Sigmoid colon (tissue), 6 donors: ENCODE measurements at regions not wholly inside any gene's neighbourhood (a gene's known extent, or its start where the extent isn't known, plus 50 kb on each side); places are given as distances from the start of the nearest gene placed in this dataset.

ENCODE experiments used
- DNase-seq: peaks from one replicate; pipeline ENCODE4 v3.0.0-alpha.2; 2019
- H3K27ac ChIP-seq, 4 donors: fragments of 200-600 bp; sonication (generic); one replicate each; pipeline ENCODE4 v1.5.1; 2016 to 2019; ENCODE audit warnings: mild to moderate bottlenecking in 1 of 4
- H3K27me3 ChIP-seq, 3 donors: fragments of 200-600 bp; sonication (generic); one replicate each; pipeline ENCODE4 v1.5.1; 2019; ENCODE audit warnings: mild to moderate bottlenecking in 1 of 3
- H3K36me3 ChIP-seq, 4 donors: fragments of 200-600 bp; sonication (generic); one replicate each; pipeline ENCODE4 v1.5.1; 2016 to 2019
- H3K4me1 ChIP-seq, 4 donors: fragments of 200-600 bp; sonication (generic); one replicate each; pipeline ENCODE4 v1.5.1; 2017 to 2019
- H3K4me3 ChIP-seq, 4 donors: fragments of 200-600 bp; sonication (generic); one replicate each; pipeline ENCODE4 v1.5.1; 2017 to 2019; ENCODE audit warnings: mild to moderate bottlenecking in 2 of 4, moderate library complexity in 1 of 4
- H3K9me3 ChIP-seq, 4 donors: fragments of 200-600 bp in 3 of 4; sonication (generic) in 3 of 4; one replicate each; pipeline versions ENCODE4 v1.5.1 to v1.6.1; 2013 to 2019
- EP300 ChIP-seq, 4 donors: sonication (generic); formaldehyde crosslinking; IDR thresholded peaks; one replicate each; pipeline ENCODE4 v1.6.1; 2017; ENCODE audit warnings: antibody characterized with exemption in 4 of 4
- POLR2A ChIP-seq, 2 donors: fragments of 450-650 bp; IDR thresholded peaks; one replicate each; pipeline ENCODE4 v1.6.1; 2016; ENCODE audit warnings: antibody characterized with exemption in 2 of 2, mild to moderate bottlenecking in 2 of 2, moderate library complexity in 2 of 2
- POLR2AphosphoS5 ChIP-seq, 4 donors: sonication (generic); formaldehyde crosslinking; IDR thresholded peaks; one replicate each; pipeline ENCODE4 v1.6.1; 2017; ENCODE audit warnings: antibody characterized with exemption in 4 of 4
- WGBS, 2 donors: extraction: QIAGEN DNeasy Blood & Tissue Kit; methylation state at CpG; one replicate each; pipeline ENCODE4 v1.1.7; 2013; 5-methylcytosine and 5-hydroxymethylcytosine counted together
- intact Hi-C: fragments of 100-400 bp; cut with DNase I; formaldehyde crosslinking; loops from one replicate; pipeline ENCODE4 v1.15.1; 2023
- TF ChIP-seq, protein P1 (sequence below), 4 experiments: fragments of 450-650 bp in 3 of 4; fragments of 200-600 bp in 1 of 4; IDR thresholded peaks; one replicate each; pipeline ENCODE4 v1.5.1; 2016 to 2019; ENCODE audit warnings: antibody characterized with exemption in 4 of 4, mild to moderate bottlenecking in 3 of 4, moderate library complexity in 2 of 4
- donor health status: healthy with polysubstance abuse.
- donor health status: healthy.

DNA sequence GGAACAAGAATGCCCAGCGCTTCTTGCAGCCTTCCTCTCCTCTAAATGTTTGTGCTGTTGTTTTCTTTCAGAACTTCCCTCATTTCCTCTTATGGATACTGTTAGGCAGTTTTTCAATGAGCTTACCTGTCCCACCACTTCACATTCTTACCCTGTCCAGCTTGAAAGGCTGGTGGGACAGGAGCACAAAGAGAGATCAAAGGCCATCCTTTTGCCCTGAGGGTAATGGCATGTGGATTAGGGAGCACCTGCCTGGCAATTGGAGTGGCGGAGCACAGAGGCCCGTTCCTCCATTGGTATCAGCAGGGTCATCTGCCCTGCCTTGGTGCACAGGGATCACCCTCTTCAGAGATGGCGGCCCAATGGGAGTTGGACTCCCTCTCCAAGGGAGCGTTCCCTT lies 170.1 kb upstream of the UBE3A start:
- DNase-seq = no peak
- Histone ChIP-seq H3K36me3 (no peaks in the 10 kb centered on the region), H3K4me3 (no peak overlapping the region), H3K27ac (no peak overlapping the region), H3K9me3 (peaks cover 0 to 4% (median 0%) of the 10 kb centered on the region in 4 donors), H3K4me1 (peaks cover 0 to 6% (median 2%) of the 10 kb centered on the region in 4 donors), H3K27me3 (no peaks in the 10 kb centered on the region)
- TF ChIP-seq EP300 (IDR thresholded peaks at IDR 0.05) = no peak
- WGBS, 2 donors = 91 to 94% methylated on average over 5 of the region's 5 CpGs
- intact Hi-C loops = no loop called here

- H3K4me1 ChIP-seq = peaks cover 0 to 6% (median 2%) of the 10 kb centered on the region in 4 donors
- peaks cover 0 to 4% (median 0%) of the 10 kb centered on the region in 4 donors for H3K9me3 ChIP-seq
- no peak for DNase-seq
- 83 to 85% methylated on average over 1 of the region's 1 CpG for WGBS, 2 donors
- TF ChIP-seq POLR2A (IDR thresholded peaks at IDR 0.05) (no peak), POLR2AphosphoS5 (IDR thresholded peaks at IDR 0.05) (no peak), EP300 (IDR thresholded peaks at IDR 0.05) (no peak)
- TF ChIP-seq, protein P1, sequence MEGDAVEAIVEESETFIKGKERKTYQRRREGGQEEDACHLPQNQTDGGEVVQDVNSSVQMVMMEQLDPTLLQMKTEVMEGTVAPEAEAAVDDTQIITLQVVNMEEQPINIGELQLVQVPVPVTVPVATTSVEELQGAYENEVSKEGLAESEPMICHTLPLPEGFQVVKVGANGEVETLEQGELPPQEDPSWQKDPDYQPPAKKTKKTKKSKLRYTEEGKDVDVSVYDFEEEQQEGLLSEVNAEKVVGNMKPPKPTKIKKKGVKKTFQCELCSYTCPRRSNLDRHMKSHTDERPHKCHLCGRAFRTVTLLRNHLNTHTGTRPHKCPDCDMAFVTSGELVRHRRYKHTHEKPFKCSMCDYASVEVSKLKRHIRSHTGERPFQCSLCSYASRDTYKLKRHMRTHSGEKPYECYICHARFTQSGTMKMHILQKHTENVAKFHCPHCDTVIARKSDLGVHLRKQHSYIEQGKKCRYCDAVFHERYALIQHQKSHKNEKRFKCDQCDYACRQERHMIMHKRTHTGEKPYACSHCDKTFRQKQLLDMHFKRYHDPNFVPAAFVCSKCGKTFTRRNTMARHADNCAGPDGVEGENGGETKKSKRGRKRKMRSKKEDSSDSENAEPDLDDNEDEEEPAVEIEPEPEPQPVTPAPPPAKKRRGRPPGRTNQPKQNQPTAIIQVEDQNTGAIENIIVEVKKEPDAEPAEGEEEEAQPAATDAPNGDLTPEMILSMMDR (IDR thresholded peaks at IDR 0.05) = no peak
- intact Hi-C loops = no loop called here
- no peaks in the 10 kb centered on the region for H3K27me3 ChIP-seq
- no peak overlapping the region for H3K27ac ChIP-seq
- no peaks in the 10 kb centered on the region for H3K36me3 ChIP-seq
- no peak overlapping the region for H3K4me3 ChIP-seq
These were observed 166.3 kb upstream of the UBE3A start for GRCh38 chr15:25605151-25605550.

DNA sequence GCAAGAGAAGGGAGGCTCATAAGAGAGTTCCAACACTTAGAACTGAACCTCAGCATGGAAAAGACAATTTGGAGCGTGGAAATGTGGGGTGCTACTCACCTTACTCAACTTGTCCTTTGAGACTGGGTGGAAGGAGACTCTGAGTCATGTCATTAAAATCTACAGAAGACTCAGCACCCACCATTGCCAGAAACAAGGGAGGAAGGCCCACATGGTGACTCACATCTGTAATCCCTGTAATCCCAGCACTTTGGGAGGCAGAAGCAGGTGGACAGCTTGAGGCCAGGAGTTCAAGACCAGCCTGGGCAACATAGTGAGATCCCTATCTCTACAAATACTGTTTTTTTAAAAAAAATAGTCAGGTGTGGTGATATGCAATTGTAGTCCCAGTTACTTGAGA lies 161.9 kb upstream of the UBE3A start:
- Histone ChIP-seq H3K4me1 (no peaks in the 10 kb centered on the region), H3K36me3 (no peaks in the 10 kb centered on the region), H3K27me3 (no peaks in the 10 kb centered on the region), H3K4me3 (no peak overlapping the region), H3K27ac (no peak overlapping the region), H3K9me3 (no peaks in the 10 kb centered on the region)
- no peak for DNase-seq
- 19 to 76% methylated on average over 1 of the region's 1 CpG for WGBS, 2 donors
- intact Hi-C loops = no loop called here
- no peak for TF ChIP-seq POLR2A (IDR thresholded peaks at IDR 0.05)

GRCh38 chr15:25597571-25597970 lies 158.7 kb upstream of the UBE3A start:
- WGBS, 2 donors = 55 to 69% methylated on average over 5 of the region's 5 CpGs
- Histone ChIP-seq H3K4me1 (no peaks in the 10 kb centered on the region), H3K9me3 (no peaks in the 10 kb centered on the region), H3K27me3 (no peaks in the 10 kb centered on the region), H3K36me3 (no peaks in the 10 kb centered on the region), H3K27ac (no peak overlapping the region), H3K4me3 (peak overlapping the region in 1 of 4 donors; percentile 16)
- intact Hi-C loops = no loop called here
- DNase-seq = no peak
- TF ChIP-seq POLR2A (IDR thresholded peaks at IDR 0.05) = no peak

GRCh38 chr15:25596644-25597562 lies 158.1 kb upstream of the UBE3A start:
- intact Hi-C loops = no loop called here
- Histone ChIP-seq H3K4me3 (peak overlapping the region in 1 of 4 donors; percentile 16), H3K4me1 (no peaks in the 10 kb centered on the region), H3K36me3 (no peaks in the 10 kb centered on the region), H3K27ac (peak overlapping the region in 1 of 4 donors; percentile 0), H3K27me3 (no peaks in the 10 kb centered on the region), H3K9me3 (no peaks in the 10 kb centered on the region)
- no peak for DNase-seq
- TF ChIP-seq, protein P1 (IDR thresholded peaks at IDR 0.05) = no peak
- TF ChIP-seq EP300 (IDR thresholded peaks at IDR 0.05) = no peak
- TF ChIP-seq POLR2AphosphoS5 (IDR thresholded peaks at IDR 0.05) = no peak
- TF ChIP-seq POLR2A (IDR thresholded peaks at IDR 0.05) = no peak
- 85 to 87% methylated on average over 44 of the region's 44 CpGs for WGBS, 2 donors

DNA sequence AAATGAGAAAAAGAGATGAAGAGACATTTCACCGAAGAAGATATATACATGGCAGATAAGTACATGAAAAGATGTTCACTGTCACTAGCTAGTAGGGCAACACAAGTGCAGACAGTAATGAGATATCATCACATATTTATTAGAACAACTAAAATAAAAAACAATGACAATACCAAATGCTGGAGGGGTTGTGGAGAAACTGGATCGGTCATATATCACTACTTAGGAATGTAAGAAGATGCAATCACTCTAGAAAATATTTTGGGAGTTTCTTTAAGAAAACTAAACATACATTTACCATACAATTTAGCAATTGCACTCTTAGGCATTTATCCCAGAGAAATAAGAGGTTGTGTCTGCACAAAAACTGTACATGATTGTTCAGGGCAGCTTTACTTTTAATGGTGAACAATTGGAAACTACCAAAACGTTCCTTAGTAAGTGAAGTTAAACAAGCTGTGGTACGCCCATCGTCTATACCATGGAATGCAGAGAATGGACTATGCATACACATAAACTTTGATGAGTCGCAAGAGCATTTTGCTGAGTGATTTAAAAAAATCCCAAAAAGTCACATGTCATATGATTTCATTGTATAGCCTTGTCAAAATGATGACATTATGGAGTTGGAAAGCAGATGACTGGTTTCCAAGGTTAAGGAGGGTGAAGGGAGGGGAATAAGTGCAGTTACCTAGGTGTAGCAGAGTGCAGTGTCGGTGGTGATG lies 149.0 kb upstream of the UBE3A start:
- TF ChIP-seq POLR2AphosphoS5 (IDR thresholded peaks at IDR 0.05) = no peak
- TF ChIP-seq POLR2A (IDR thresholded peaks at IDR 0.05) = no peak
- TF ChIP-seq, protein P1 (IDR thresholded peaks at IDR 0.05) = no peak
- no peaks in the 10 kb centered on the region for H3K4me1 ChIP-seq
- WGBS, 2 donors = 80 to 83% methylated on average over 7 of the region's 7 CpGs
- no peaks in the 10 kb centered on the region for H3K27me3 ChIP-seq
- H3K9me3 ChIP-seq = peaks cover 0 to 4% (median 0%) of the 10 kb centered on the region in 4 donors
- no peak overlapping the region for H3K27ac ChIP-seq
- no peak overlapping the region for H3K4me3 ChIP-seq
- intact Hi-C loops = no loop called here
- no peak for DNase-seq
- no peaks in the 10 kb centered on the region for H3K36me3 ChIP-seq
